Natural killer cell (primary cell): ENCODE measurements at regions not wholly inside any gene's neighbourhood (a gene's known extent, or its start where the extent isn't known, plus 50 kb on each side); places are given as distances from the start of the nearest gene placed in this dataset.

ENCODE experiments used
- ATAC-seq, 3 donors: fragments of 150-1000 bp in 2 of 3; fragments of 200-7000 bp in 1 of 3; cut with Tn5 transposase; 1 replicate in 1 of 3; 2 replicates in 2 of 3; pipeline ENCODE4 v1.10.0; 2021; ENCODE audit warnings: mild to moderate bottlenecking in 2 of 3, moderate library complexity in 2 of 3
- DNase-seq, 2 donors: peaks; one replicate each; pipeline versions ENCODE4 v3.0.0 to v3.0.0-alpha.2; 2013 to 2021; ENCODE audit warnings: mixed read lengths in 1 of 2
- H3K27ac ChIP-seq: one replicate; pipeline ENCODE4 v1.5.1; 2013; ENCODE audit warnings: mild to moderate bottlenecking, low read length
- H3K27me3 ChIP-seq: one replicate; pipeline ENCODE4 v1.6.1; 2013; ENCODE audit warnings: low read length; ENCODE audit not compliant: control insufficient read depth, insufficient read depth
- H3K36me3 ChIP-seq: one replicate; pipeline ENCODE4 v1.6.1; 2013; ENCODE audit warnings: low read length; ENCODE audit not compliant: control insufficient read depth, insufficient read depth
- H3K4me1 ChIP-seq: one replicate; pipeline ENCODE4 v1.6.1; 2013; ENCODE audit warnings: low read length; ENCODE audit not compliant: control insufficient read depth, insufficient read depth
- H3K4me3 ChIP-seq: one replicate; pipeline ENCODE4 v1.5.1; 2013; ENCODE audit warnings: low read length
- H3K9me3 ChIP-seq: one replicate; pipeline ENCODE4 v1.6.1; 2013; ENCODE audit warnings: low read length; ENCODE audit not compliant: control insufficient read depth, insufficient read depth
- H3K27ac Mint-ChIP-seq, 2 donors: one replicate each; pipeline ENCODE4 v1.8.0; 2022; ENCODE audit warnings: mild to moderate bottlenecking in 2 of 2, mixed read lengths in 2 of 2, moderate library complexity in 1 of 2
- H3K27me3 Mint-ChIP-seq, 2 donors: one replicate each; pipeline ENCODE4 v1.8.0; 2022; ENCODE audit warnings: low read depth in 2 of 2, mixed read lengths in 2 of 2
- H3K36me3 Mint-ChIP-seq: one replicate; pipeline ENCODE4 v1.8.0; 2022; ENCODE audit warnings: mixed read lengths
- H3K4me1 Mint-ChIP-seq, 2 donors: one replicate each; pipeline ENCODE4 v1.8.0; 2022; ENCODE audit warnings: mixed read lengths in 2 of 2
- H3K4me3 Mint-ChIP-seq: one replicate; pipeline ENCODE4 v1.8.0; 2022; ENCODE audit warnings: mild to moderate bottlenecking, moderate library complexity, mixed read lengths
- H3K9me3 Mint-ChIP-seq, 2 donors: one replicate each; pipeline ENCODE4 v1.8.0; 2022; ENCODE audit warnings: mixed read lengths in 2 of 2
- CTCF ChIP-seq: fragments of 200-600 bp; IDR thresholded peaks from one replicate; pipeline ENCODE4 v1.8.0; 2022; ENCODE audit warnings: antibody characterized with exemption
- WGBS: methylation state at CpG from one replicate; pipeline ENCODE4 v1.1.7; 2013; ENCODE audit warnings: missing lambda C conversion rate; ENCODE audit not compliant: insufficient coverage; 5-methylcytosine and 5-hydroxymethylcytosine counted together
- intact Hi-C: fragments of 100-400 bp; cut with micrococcal nuclease; formaldehyde crosslinking; loops from one replicate; pipeline ENCODE4 v1.14.2; 2022

DNA sequence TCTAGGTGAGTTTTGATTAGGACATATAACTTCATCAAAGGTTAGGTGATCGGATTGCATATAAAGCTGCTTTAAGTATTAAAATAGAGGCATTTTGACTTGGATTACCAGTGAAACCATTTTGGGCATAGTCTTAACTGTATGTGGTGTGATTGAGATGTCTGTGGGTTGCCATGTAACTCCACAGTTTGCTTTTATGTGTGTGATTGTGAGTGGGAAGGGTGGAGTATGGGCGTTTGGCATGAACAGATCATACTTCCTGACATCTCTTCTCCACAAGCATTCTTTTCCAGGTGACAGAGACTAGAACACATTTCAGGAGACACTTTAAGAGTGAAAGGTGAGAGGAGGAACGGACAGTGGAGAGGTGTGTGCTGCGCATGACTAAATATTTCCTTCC is 136.1 kb downstream of the CEP135 start:
- WGBS = 82% methylated on average over 3 of the region's 4 CpGs
- no peak overlapping the region for H3K4me3 Mint-ChIP-seq
- H3K4me3 ChIP-seq = no peak overlapping the region

More for the DNA sequence above, 136.1 kb downstream of the CEP135 start:
- DNase-seq (no peak), ATAC-seq (no peak)
- no peaks in the 10 kb centered on the region for H3K4me1 ChIP-seq
- Mint-ChIP-seq H3K27me3 (peaks cover 0 to 2% of the 10 kb centered on the region in 2 donors), H3K36me3 (no peaks in the 10 kb centered on the region), H3K4me1 (no peaks in the 10 kb centered on the region), H3K27ac (no peak overlapping the region), H3K9me3 (no peaks in the 10 kb centered on the region)
- no peaks in the 10 kb centered on the region for H3K9me3 ChIP-seq
- H3K27ac ChIP-seq = no peak overlapping the region
- no peak for TF ChIP-seq CTCF
- intact Hi-C loops = no loop called here
- H3K27me3 ChIP-seq = no peaks in the 10 kb centered on the region
- no peaks in the 10 kb centered on the region for H3K36me3 ChIP-seq
